Astrocyte (in vitro differentiated cells and primary cell): ENCODE measurements at regions not wholly inside any gene's neighbourhood (a gene's known extent, or its start where the extent isn't known, plus 50 kb on each side); places are given as distances from the start of the nearest gene placed in this dataset.

Source experiments
- CTCF ChIP-seq: IDR thresholded peaks from 2 replicates; pipeline ENCODE4 v1.5.1; 2011; ENCODE audit warnings: low read depth, mild to moderate bottlenecking, inconsistent platforms, low read length, moderate library complexity; ENCODE audit not compliant: insufficient read depth
- EZH2 ChIP-seq: IDR thresholded peaks from 2 replicates; pipeline ENCODE4 v1.6.1; 2012; ENCODE audit warnings: mild to moderate bottlenecking, low read length, inconsistent platforms; ENCODE audit not compliant: insufficient read depth

- TF ChIP-seq CTCF, result no peak
- TF ChIP-seq EZH2, result no peak
Measured at GRCh38 chr14:85332401-85332800, 197.5 kb upstream of the FLRT2 start.
